Prostate gland (tissue), 2 donors: ENCODE measurements at regions not wholly inside any gene's neighbourhood (a gene's known extent, or its start where the extent isn't known, plus 50 kb on each side); places are given as distances from the start of the nearest gene placed in this dataset.
"Not testable (repeated sequence)": the region's sequence is repeated elsewhere in the genome, so short reads cannot be mapped to it uniquely, and the experiment has no call there.

ENCODE experiments used
- DNase-seq: peaks from one replicate; pipeline ENCODE4 v3.0.0-alpha.2; 2019; ENCODE audit warnings: low spot score
- H3K27ac ChIP-seq, 2 donors: fragments of 200-600 bp; sonication (generic); 2 replicates each; pipeline ENCODE4 v1.5.1; 2017 to 2019
- H3K27me3 ChIP-seq: fragments of 200-600 bp; sonication (generic); replicated peaks from 2 replicates; pipeline ENCODE4 v1.5.1; 2019; ENCODE audit not compliant: insufficient read depth
- H3K36me3 ChIP-seq, 2 donors: fragments of 200-600 bp; sonication (generic); 1 replicate in 1 of 2; 2 replicates in 1 of 2; pipeline versions ENCODE4 v1.5.1 to v1.8.1; 2017 to 2019
- H3K4me1 ChIP-seq: fragments of 200-600 bp; sonication (generic); replicated peaks from 2 replicates; pipeline ENCODE4 v1.5.1; 2019
- H3K4me3 ChIP-seq, 2 donors: fragments of 200-600 bp; sonication (generic); 2 replicates each; pipeline ENCODE4 v1.5.1; 2017 to 2019
- H3K9me3 ChIP-seq: fragments of 200-600 bp; sonication (generic); 2 replicates; pipeline ENCODE4 v1.5.1; 2017
- POLR2A ChIP-seq: fragments of 450-650 bp; IDR thresholded peaks from one replicate; pipeline ENCODE4 v1.6.1; 2016; ENCODE audit warnings: antibody characterized with exemption, mild to moderate bottlenecking
- POLR2AphosphoS5 ChIP-seq: sonication (generic); formaldehyde crosslinking; IDR thresholded peaks from one replicate; pipeline ENCODE4 v1.6.1; 2017; ENCODE audit warnings: antibody characterized with exemption
- WGBS: methylation state at CpG from one replicate; pipeline ENCODE4 v1.1.5; 2018; 5-methylcytosine and 5-hydroxymethylcytosine counted together
- intact Hi-C: fragments of 100-400 bp; cut with DNase I; formaldehyde crosslinking; loops from one replicate; pipeline ENCODE4 v1.14.2; 2022
- TF ChIP-seq, protein P1 (sequence below), 4 experiments: fragments of 200-600 bp in 2 of 4; fragments of 450-650 bp in 2 of 4; sonication (generic) in 2 of 4; IDR thresholded peaks; 1 replicate in 3 of 4; 2 replicates in 1 of 4; pipeline ENCODE4 v1.5.1; 2016 to 2019; ENCODE audit warnings: antibody characterized with exemption in 4 of 4, mild to moderate bottlenecking in 2 of 4, moderate library complexity in 2 of 4

DNA sequence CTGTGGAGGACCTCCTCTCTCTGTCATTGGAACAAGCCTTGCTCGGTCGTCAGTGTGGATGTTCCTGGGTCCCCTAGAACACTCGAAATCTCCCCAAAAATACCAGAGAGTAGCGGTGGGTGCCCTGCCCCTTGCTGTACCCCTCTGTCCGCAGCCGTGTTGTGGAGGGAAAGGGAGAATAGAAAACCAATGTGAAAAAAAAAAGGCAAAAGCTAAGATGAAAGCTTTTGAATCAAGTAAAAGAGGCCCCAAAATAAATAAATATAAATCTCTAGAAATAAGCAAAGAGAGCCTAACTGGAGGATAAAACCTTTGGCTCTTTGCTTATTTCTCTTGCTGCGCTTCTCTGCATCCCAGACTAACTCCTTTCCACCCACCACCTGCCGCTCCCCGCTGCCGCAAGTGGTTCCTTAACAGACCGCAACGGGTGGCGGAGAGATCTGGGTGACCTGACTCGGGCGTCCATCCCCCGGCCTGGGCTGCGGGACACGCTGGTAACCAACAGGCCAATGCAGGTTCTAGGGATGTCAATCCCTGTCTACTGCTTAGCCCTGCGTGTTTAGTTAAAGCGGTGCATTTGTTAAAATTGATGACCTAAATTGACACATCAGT is 110.0 kb downstream of the GPX5 start:
- Histone ChIP-seq H3K9me3 (no peaks in the 10 kb centered on the region), H3K27me3 (no peaks in the 10 kb centered on the region), H3K36me3 (no peaks in the 10 kb centered on the region), H3K4me3 (no peak overlapping the region), H3K4me1 (no peaks in the 10 kb centered on the region), H3K27ac (no peak overlapping the region)
- TF ChIP-seq, protein P1, sequence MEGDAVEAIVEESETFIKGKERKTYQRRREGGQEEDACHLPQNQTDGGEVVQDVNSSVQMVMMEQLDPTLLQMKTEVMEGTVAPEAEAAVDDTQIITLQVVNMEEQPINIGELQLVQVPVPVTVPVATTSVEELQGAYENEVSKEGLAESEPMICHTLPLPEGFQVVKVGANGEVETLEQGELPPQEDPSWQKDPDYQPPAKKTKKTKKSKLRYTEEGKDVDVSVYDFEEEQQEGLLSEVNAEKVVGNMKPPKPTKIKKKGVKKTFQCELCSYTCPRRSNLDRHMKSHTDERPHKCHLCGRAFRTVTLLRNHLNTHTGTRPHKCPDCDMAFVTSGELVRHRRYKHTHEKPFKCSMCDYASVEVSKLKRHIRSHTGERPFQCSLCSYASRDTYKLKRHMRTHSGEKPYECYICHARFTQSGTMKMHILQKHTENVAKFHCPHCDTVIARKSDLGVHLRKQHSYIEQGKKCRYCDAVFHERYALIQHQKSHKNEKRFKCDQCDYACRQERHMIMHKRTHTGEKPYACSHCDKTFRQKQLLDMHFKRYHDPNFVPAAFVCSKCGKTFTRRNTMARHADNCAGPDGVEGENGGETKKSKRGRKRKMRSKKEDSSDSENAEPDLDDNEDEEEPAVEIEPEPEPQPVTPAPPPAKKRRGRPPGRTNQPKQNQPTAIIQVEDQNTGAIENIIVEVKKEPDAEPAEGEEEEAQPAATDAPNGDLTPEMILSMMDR (IDR thresholded peaks at IDR 0.05): no peak
- TF ChIP-seq POLR2AphosphoS5 (no peak), POLR2A (no peak)
- intact Hi-C loops: no loop called here
- DNase-seq: no peak
- 3% methylated on average over 20 of the region's 20 CpGs for WGBS

- no peaks in the 10 kb centered on the region for H3K36me3 ChIP-seq
- no peak overlapping the region for H3K4me3 ChIP-seq
- 68% methylated on average over 21 of the region's 21 CpGs for WGBS
- no peaks in the 10 kb centered on the region for H3K9me3 ChIP-seq
- no peaks in the 10 kb centered on the region for H3K27me3 ChIP-seq
- no peak for DNase-seq
- TF ChIP-seq POLR2A (no peak), POLR2AphosphoS5 (no peak)
- TF ChIP-seq, protein P1 (IDR thresholded peaks at IDR 0.05): no peak
- H3K4me1 ChIP-seq: no peaks in the 10 kb centered on the region
- H3K27ac ChIP-seq: no peak overlapping the region
- intact Hi-C loops: no loop called here
Observed at GRCh38 chr6:28638787-28639430, 113.2 kb downstream of the GPX5 start.

- H3K4me1 ChIP-seq, H3K27me3 ChIP-seq, intact Hi-C loops, H3K27ac ChIP-seq, DNase-seq, H3K4me3 ChIP-seq, H3K36me3 ChIP-seq, H3K9me3 ChIP-seq: not testable (repeated sequence)
- 95% methylated on average over 40 of the region's 47 CpGs for WGBS
Observed at GRCh38 chr6:28639445-28640290, 114.0 kb downstream of the GPX5 start.

GRCh38 chr6:28643017-28643740 is 117.5 kb downstream of the GPX5 start:
- no peaks in the 10 kb centered on the region for H3K36me3 ChIP-seq
- intact Hi-C loops: no loop called here
- 37% methylated on average over 9 of the region's 9 CpGs for WGBS
- no peak for DNase-seq
- H3K9me3 ChIP-seq: no peaks in the 10 kb centered on the region
- no peak for TF ChIP-seq POLR2A
- TF ChIP-seq POLR2AphosphoS5: no peak
- TF ChIP-seq, protein P1 (IDR thresholded peaks at IDR 0.05): no peak
- H3K27me3 ChIP-seq: no peaks in the 10 kb centered on the region
- H3K4me3 ChIP-seq: no peak overlapping the region
- H3K4me1 ChIP-seq: no peaks in the 10 kb centered on the region
- no peak overlapping the region for H3K27ac ChIP-seq

GRCh38 chr6:28646650-28647049 is 121.0 kb downstream of the GPX5 start:
- Histone ChIP-seq H3K4me3 (no peak overlapping the region), H3K27me3 (no peaks in the 10 kb centered on the region), H3K4me1 (no peaks in the 10 kb centered on the region), H3K9me3 (no peaks in the 10 kb centered on the region), H3K36me3 (no peaks in the 10 kb centered on the region), H3K27ac (no peak overlapping the region)
- TF ChIP-seq POLR2A (no peak), POLR2AphosphoS5 (no peak)
- DNase-seq: no peak
- intact Hi-C loops: no loop called here
- 81% methylated on average over 1 of the region's 1 CpG for WGBS
